NCI-H345 treated with DMSO at 0.1 percent for 48 hours (cell line): ENCODE measurements at regions not wholly inside any gene's neighbourhood (a gene's known extent, or its start where the extent isn't known, plus 50 kb on each side); places are given as distances from the start of the nearest gene placed in this dataset.

ENCODE experiments used
- DNase-seq: peaks from one replicate; lab custom pipeline; 2025; ENCODE audit not compliant: unreplicated experiment; lab: John Stamatoyannopoulos, UW

GRCh38 chr15:29382862-29383261 lies 113.2 kb upstream of the NSMCE3 start:
- peak; percentile 34 for DNase-seq

DNA sequence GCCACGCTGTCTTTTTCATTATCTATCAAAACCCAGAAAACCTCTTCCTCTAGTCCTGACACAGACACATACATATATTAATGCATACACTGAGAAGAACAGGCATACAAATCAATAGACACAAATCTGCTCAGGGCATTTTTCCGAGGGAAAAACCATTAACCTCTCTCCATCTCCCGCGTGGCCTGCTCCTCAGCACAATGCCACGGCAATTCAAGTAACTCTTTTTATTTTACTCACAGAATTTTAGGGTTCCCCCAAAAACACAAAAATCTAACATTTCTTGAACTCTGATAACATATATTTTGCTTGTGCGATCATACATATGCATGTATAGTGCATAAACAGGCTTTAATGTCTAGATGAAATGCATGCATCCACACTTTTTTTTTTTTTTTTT lies 110.8 kb upstream of the NSMCE3 start:
- DNase-seq: no peak

- DNase-seq: no peak
Measured at GRCh38 chr15:29379647-29380046, 110.0 kb upstream of the NSMCE3 start.

DNA sequence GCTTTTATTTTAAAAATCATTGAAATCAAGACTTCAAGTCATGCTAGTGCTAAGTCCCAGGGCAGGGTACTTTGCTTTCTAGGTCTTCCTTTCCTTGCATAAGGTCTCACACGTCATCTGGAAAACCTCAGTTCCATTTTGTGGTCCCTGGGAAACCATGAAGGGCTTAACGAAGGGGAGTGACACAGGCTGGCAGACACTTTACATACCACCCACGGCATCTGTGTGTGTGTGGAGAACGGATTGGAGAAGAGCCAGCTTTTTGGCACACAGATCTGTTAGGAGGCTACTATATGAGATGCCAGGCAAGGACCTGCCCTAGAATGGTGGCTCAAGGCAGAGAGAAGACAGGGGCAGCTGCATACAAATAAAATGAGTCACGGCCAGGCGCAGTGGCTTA lies 107.5 kb upstream of the NSMCE3 start:
- no peak for DNase-seq

GRCh38 chr15:29376590-29376989 lies 107.0 kb upstream of the NSMCE3 start:
- DNase-seq: no peak

DNA sequence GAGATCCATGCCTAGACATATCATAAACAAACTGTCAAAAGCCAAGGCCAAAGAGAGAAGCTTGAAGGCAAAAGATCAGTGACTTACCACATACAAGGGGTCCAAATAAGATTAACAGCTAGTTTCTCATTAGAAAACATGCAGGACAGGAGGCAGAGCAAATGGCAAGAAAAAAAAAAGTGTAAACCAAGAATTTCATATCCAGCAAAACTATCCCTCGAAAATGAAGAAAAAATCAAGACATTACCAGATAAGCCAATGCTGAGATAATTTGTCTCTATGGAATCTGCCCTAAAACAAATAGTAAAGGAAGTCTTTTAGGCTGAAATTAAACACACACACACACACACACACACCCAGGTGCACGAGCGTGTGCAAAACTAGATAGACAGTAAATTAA lies 99.6 kb upstream of the NSMCE3 start:
- no peak for DNase-seq

GRCh38 chr15:29364426-29365078 lies 94.9 kb upstream of the NSMCE3 start:
- no peak for DNase-seq

DNA sequence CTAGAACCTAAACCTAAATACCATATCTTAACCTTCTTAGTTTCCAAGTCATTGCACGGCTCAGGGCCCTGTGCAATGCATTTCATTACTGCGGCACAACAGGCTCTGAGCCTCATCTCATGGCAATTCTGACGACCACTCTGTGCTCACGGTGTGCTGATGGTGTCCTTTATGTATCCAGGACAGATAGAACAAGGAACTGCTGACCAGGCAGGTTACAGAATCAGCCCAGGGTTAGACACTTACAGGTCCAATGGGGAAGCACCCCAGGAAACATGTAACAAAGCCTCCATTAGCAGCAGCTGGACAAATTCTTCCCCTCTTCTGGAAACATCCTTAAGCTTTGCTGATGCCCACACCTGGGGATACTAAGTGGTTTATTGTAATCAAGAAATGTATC lies 91.9 kb upstream of the NSMCE3 start:
- DNase-seq: no peak

DNA sequence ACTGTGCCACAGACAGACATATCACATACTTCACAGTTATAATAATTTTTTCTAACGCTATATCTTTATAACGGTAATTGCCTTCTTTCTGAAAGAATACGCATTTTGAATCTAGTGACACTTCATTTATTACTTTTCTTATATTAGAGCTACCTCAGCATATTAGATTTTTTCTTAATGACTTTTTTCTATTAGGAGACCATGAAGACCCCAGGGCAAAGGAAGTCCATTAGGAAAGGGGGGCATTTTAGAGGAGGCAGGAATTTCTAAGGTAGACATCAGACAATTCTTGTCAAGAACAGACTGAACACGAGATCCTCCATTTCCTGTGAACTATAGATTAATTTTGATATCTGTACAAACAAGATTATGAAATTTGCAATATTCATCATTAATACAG lies 90.5 kb upstream of the NSMCE3 start:
- DNase-seq: no peak

DNA sequence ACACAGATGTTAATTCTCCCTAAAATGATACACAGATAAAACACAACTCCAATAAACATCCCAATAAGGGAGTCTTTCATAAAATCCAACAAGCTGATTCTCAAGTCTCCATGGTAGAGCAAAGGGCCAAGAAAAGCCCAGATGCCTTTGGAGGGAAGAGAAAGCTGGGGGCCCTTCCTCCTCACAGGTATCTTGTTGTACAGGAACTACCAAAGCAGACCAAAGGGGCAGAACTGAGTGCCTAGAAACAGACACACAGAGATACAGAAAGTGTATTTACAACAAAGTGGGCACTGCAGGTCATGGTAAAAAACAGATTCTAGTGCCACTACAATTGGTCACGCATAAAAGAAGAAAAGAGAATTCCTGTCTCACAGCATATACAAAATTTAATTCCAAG lies 87.2 kb upstream of the NSMCE3 start:
- no peak for DNase-seq

DNA sequence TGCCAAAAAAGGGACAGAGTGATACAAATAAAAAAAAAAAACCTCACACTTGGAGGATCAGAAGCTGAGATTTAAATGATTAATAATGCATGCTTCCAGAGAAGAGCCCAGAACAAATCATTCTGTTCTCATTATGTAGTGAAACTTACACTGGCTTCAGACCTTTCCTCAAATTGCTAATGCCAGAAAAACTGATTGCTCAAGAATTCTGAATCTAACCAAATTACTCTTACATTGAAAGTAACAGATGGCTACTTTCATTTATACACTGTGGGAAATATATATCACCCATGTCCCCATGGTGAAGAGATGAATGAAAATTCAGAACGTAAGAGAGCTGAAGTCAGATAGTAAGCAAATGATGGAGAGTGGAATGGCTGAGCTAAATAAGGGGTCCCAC lies 85.9 kb upstream of the NSMCE3 start:
- no peak for DNase-seq

GRCh38 chr15:29352402-29352801 lies 82.8 kb upstream of the NSMCE3 start:
- no peak for DNase-seq

- no peak for DNase-seq
Measured at GRCh38 chr15:29349196-29349595, 79.6 kb upstream of the NSMCE3 start.

DNA sequence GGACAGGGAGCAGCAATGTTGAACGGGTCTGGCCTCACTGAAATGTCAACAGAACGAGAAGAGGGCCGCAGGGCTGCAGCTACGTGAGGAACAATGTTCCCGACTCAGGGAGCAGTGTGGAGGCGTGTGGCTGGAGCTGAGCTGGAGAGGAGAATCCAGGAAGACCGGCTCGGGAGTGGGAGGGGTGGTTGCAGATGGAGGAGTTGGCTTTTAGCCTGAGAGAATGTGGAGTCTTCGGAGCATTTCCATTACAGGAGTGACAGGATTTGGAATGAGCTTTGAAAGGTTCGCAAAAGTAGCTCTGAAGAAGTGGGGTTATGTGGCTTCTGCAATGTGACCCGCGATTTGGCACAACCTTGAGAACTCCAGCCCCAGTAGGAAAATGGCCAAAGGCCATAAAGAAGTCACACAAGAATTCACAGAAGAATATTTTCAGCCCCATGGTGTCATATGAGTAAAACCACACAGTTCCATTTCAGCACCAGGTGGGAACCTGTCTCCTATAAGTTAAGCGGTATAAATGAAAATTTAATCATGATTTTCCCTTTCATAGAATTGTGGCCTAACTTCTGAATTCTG lies 78.8 kb upstream of the NSMCE3 start:
- DNase-seq: no peak

DNA sequence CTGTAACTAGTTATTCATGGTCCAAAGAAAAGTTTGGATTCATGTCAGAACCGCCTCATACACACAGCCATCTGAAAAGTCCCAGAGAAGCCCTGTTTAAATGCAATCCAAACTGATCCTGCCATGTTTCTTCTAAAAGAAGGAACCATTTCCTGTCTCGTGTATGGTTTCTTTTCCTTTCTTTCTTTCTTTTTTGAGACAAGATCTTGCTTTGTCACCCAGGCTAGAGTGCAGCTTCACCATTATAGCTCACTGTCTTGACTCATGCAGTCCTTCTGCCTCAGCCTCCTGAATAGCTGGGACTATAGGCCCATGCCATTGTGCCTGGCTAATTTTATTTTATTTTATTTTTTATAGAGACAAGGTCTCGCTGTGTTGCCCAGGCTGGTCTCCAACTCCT lies 77.4 kb upstream of the NSMCE3 start:
- no peak for DNase-seq

DNA sequence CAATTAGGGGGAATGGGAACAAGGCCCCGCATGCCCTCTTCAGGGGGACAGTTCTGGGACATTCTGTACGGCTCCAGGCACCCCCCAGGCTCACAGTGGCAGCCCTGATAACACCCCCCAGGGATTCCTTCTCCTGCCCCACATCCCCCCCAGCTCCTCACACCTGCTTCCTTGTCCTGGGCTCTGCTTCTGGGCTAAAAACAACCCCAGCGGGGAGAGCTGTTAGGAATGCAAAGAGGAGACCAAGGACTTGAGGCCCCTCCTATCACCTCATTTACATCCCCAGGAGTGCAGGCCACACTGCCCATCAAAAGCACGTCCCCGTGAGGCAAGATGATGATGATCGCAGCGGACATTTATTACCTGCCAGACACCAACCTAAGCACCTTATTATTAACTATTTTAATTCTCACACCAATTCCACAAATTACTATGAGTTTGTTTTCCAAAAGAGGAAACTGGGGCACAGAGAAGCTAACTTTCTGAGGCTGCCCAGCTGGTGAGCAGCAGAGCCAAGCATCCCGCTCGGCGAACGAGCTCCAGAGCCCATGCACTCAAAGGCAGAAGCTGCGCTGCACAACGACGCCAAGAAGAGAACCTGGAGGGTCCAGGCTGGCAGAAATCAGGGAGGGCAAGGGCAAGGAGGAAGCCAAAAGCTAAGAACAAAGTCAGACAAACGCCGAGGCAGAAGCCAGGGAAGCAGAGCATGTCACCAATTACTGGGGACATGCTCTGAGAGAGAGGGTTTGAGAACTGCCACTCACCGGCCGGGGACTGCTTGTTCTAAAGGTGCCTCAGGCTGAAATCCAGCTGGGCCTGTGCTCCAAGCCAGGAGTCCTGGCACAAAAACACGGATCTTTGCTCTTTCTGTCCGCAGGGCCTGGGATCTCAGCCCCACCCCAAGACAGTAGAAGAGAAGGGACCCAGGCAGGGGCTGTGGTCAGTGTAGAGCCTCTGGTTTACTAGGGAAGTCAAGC lies 76.2 kb upstream of the NSMCE3 start:
- no peak for DNase-seq

DNA sequence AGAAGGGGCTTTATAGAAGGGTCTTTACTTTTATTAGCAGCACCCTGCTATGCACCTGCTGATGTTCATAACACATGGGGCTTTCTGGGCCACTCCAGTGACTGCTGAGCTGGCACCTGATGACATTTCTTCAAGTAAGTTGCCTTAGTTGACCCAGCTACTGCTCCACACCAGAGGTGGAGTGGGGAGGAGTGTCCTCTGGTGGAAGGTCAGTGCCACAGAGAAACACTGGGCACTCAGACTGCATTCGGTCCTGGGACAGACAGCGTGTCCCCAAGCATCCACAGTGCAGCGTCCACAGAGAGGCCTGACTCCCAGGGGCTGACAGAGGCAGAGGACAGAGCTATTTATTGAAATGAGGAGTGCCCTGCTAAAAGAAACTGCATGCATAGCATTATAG lies 74.9 kb upstream of the NSMCE3 start:
- DNase-seq: no peak

GRCh38 chr15:29343229-29343628 lies 73.6 kb upstream of the NSMCE3 start:
- DNase-seq: no peak

GRCh38 chr15:29342201-29342600 lies 72.6 kb upstream of the NSMCE3 start:
- DNase-seq: no peak

DNA sequence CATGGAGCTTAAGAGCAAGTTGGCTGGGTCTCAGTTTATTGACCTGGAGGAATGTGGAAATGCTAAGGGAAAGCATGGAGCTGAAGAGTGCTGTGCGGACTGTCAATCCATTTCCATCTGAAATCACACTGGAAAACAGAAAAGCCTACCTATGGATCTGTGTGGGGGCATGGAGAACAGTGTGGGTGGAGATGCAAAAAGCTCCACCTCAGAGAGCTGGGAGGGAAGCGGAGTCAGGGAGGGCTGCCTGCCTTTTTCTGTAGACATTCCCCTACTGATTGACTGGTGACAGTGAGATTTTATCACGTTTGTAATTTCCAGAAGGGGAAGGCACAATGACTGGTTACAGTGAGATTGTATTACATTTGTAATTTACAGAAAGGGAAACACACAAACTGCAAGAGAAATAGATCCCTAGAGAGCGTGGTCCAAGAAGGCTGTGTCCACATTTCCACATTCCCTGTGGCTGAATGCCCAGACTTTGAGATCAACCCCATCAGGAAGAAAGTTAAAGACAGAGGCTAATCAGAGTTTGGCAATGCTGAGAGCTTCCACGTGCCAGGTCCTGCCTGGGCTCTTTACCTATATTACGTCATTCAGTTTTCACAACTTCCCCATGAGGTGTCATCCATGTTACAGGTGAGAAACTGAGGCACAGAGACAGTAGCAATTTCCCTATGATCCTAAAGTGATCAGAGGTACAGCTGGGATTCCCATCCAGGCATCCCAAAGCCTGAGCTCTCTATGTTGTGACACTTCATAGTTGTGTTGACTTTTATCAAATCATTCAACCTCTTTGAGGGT lies 67.7 kb upstream of the NSMCE3 start:
- DNase-seq: no peak

- DNase-seq: no peak
Measured at GRCh38 chr15:29334544-29334943, 64.9 kb upstream of the NSMCE3 start.
